ENCODE measurements at regions not wholly inside any gene's neighbourhood (a gene's known extent, or its start where the extent isn't known, plus 50 kb on each side); places are given as distances from the start of the nearest gene placed in this dataset.

GRCh38 chr11:92826136-92826535, 143.3 kb upstream of the MTNR1B start:
- in situ Hi-C loops (cut with MboI; ENCODE audit: low pct_unique_long_range_greater_than_20kb, low sequenced_read_pairs), result no loop called here
- DNase-seq, result no peak

DNA sequence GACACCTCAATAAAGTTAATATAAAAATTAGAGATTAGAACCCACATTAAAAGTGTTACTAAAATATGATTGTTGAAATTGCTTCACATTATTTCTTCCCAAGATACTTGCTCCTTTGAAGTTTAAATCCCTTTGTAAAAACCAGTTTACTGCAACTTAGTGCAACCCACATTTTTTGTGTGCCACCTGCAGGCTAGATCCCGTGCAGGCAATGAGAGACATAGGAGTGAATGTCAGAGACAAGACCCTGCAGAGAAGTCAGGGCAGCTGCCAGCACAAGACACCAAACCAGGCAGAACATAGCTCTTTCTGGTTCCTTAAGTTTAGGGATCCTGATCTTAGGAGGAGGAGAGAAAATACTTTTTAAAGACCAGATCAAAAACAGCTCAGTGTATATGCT, 142.8 kb upstream of the MTNR1B start:
- in situ Hi-C loops (cut with MboI; ENCODE audit: low pct_unique_long_range_greater_than_20kb, low sequenced_read_pairs), result no loop called here
- DNase-seq, result no peak

- no peak for DNase-seq
- in situ Hi-C loops (cut with MboI; ENCODE audit: low pct_unique_long_range_greater_than_20kb, low sequenced_read_pairs), result no loop called here
These were observed 142.3 kb upstream of the MTNR1B start for GRCh38 chr11:92827132-92827531.

DNA sequence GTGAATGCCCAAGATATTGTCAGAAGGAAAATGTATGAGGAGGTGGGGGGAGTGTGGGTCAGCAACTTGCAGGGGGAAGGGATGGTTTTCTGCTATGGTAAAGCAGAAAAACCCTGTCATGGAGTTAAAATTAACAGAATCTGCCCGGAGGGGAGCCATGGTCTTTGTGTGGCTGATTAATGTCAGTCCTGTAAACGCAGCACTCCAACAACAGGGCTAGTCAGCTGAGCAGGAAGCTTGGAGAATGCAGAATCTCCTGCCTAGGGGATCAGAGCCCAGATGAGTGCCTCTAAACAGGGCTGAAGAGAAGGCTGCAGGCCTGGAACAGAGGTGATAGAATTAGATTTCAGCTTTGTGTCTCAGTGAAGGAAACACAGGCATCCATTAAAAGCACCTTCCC, 140.9 kb upstream of the MTNR1B start:
- no peak for DNase-seq
- in situ Hi-C loops (cut with MboI; ENCODE audit: low pct_unique_long_range_greater_than_20kb, low sequenced_read_pairs), result no loop called here

- DNase-seq, result no peak
- in situ Hi-C loops (cut with MboI; ENCODE audit: low pct_unique_long_range_greater_than_20kb, low sequenced_read_pairs), result no loop called here
These were observed 140.3 kb upstream of the MTNR1B start for GRCh38 chr11:92829121-92829520.

DNA sequence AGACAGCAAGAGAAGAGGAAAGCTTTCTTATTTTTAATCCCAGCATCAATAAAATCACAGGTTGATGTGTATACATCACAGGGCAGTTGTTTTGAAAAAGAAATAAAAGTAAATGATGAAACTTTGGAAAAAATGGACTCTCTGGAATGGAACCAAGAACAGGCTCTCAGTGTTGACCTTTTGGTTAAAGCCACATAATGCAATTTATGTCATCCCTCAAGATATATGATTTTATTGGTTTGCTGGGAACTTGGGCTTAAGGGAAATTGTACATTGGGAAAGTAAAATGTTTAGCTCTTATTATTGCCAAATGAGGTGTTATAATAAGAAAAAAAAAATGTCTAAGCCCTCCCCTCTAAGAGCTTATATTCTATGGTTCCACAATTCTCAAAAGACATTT, 139.8 kb upstream of the MTNR1B start:
- no peak for DNase-seq
- in situ Hi-C loops (cut with MboI; ENCODE audit: low pct_unique_long_range_greater_than_20kb, low sequenced_read_pairs), result no loop called here

- DNase-seq, result no peak
- in situ Hi-C loops (cut with MboI; ENCODE audit: low pct_unique_long_range_greater_than_20kb, low sequenced_read_pairs), result no loop called here
These were observed 138.9 kb upstream of the MTNR1B start for GRCh38 chr11:92830377-92831155.

DNA sequence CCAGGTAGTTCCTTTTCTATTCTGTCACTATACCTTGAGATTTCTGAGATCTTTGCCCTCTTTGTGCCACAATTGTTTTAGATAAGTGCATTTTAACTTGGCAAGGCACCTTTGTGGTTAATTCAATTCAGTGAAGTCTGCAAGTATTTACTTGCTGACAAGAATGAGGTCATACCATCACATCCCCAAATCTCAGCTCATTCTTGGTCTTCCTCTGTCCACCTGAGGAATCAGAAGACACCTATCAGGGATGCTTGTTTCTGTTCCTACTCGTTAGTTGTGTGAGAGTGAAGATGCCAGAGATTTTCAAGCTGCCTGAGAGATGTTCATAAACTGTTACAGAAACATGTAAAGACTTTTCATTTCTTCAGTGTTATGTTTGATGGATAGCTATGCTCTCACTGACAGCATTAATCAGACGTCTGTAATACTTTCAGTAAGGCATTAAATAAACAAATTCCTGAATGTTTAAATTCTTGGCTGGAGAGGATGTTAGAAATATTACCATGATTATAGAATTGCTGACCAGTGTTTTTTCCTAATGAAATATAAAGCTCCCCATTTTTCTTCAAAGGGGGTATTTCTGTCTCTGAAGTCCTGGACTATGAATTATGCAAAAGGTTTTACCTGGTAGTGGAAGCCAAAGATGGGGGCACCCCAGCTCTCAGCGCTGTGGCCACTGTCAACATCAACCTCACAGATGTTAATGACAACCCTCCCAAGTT, 135.0 kb upstream of the MTNR1B start:
- DNase-seq, result no peak
- in situ Hi-C loops (cut with MboI; ENCODE audit: low pct_unique_long_range_greater_than_20kb, low sequenced_read_pairs), result no loop called here

DNA sequence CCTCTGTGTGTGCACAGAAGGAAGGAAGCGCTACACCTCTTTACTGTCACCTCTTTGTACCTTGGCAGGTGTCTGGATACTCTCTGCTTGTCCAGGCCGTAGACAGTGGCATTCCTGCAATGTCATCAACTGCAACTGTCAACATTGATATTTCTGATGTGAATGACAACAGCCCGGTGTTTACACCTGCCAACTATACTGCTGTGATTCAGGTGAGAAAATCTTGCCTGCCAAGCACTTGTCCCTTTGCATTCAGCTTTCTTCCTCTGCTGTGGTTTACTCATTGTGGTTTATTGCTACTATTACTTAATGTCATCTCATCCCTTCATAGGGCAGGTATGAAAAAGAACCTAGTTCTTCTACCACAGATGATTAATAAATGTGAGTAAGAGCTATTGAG, 131.9 kb upstream of the MTNR1B start:
- in situ Hi-C loops (cut with MboI; ENCODE audit: low pct_unique_long_range_greater_than_20kb, low sequenced_read_pairs), result no loop called here
- no peak for DNase-seq

DNA sequence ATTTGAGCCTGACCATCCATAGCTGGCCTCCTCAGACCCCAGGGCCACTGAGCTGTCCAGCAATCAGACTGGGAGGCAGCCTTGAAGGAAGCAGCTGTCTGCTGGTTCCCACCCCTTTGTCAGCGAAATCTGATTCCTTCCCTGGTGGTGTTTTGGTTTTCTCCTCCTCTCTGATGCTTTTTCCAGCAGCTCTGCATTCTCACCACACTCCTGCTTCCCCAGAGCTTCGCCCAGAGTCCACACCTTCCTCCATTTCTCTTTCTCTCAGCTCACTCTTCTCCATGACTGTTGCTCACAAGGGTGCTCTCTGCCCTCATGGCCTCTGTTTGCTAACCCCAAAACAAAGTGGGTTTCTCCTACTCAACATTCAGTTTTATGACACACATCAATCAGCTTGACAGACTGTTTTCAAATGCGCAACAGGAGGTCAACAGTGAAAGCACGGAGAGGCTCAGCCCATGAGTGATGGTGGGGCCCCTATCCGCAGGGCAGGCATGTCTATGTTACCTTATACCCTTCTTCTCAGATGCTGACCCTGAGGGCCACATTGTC, 130.6 kb upstream of the MTNR1B start:
- no peak for DNase-seq
- in situ Hi-C loops (cut with MboI; ENCODE audit: low pct_unique_long_range_greater_than_20kb, low sequenced_read_pairs), result no loop called here

DNA sequence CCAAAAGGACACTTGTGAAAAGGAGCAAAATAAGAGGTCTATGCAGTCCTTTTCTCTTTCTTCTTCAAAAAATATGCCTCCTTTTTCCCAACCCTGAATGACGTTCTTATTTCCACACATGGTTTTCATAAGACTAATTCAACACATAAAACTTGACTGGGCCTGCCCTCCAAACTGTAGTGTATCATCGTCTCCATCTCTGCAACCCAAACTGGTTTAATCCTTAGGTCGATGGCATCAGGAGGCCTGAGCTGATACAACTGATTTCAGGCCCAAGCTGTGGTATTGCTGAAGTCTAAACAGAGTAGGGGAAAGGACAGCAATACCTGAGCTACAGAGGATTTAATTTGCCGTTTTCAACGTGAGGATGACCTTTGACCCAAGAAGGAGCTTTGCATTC, 130.0 kb upstream of the MTNR1B start:
- DNase-seq, result no peak
- in situ Hi-C loops (cut with MboI; ENCODE audit: low pct_unique_long_range_greater_than_20kb, low sequenced_read_pairs), result no loop called here

DNA sequence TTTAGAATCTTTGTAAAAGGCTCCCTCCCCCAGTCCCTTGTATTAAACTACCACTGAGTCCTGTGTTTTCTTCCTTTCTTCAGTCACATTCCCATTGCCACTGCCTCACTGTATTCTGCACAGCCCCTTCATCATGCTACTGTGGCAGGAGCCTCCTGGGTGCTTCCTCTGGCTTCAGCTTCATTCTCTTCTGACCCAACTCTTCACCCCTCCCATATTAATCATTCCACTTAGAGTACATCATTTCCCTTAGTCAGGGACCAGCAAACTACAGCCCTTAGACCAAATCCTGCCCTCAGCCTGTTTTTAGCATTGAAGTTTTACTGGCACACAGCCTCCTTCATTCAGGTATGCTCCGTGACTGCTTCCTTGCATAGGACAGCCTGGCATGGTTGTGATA, 127.7 kb upstream of the MTNR1B start:
- in situ Hi-C loops (cut with MboI; ENCODE audit: low pct_unique_long_range_greater_than_20kb, low sequenced_read_pairs), result no loop called here
- no peak for DNase-seq

GRCh38 chr11:92843455-92843854, 126.0 kb upstream of the MTNR1B start:
- DNase-seq, result no peak
- in situ Hi-C loops (cut with MboI; ENCODE audit: low pct_unique_long_range_greater_than_20kb, low sequenced_read_pairs), result no loop called here

GRCh38 chr11:92844197-92844596, 125.3 kb upstream of the MTNR1B start:
- in situ Hi-C loops (cut with MboI; ENCODE audit: low pct_unique_long_range_greater_than_20kb, low sequenced_read_pairs), result no loop called here
- DNase-seq, result no peak

DNA sequence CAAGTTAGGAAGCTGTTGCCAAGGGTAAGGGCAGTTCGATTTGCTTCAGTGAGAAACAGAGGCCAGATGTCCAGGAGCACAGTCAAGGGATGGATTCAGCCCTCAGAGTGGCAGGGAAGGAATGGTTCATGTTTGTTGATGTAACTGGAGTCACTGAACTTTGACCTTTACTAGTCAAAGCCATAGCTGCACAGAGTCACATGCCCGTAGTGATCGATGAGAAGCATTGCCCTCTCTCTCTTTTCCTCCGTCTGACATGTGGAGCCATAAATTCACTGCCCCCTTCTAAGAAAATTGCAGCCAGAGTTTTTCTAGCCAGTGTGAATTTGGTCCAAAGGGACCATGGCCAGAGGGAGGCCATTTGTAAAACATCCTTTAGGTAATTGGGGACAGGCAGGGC, 124.1 kb upstream of the MTNR1B start:
- in situ Hi-C loops (cut with MboI; ENCODE audit: low pct_unique_long_range_greater_than_20kb, low sequenced_read_pairs), result no loop called here
- DNase-seq, result no peak

DNA sequence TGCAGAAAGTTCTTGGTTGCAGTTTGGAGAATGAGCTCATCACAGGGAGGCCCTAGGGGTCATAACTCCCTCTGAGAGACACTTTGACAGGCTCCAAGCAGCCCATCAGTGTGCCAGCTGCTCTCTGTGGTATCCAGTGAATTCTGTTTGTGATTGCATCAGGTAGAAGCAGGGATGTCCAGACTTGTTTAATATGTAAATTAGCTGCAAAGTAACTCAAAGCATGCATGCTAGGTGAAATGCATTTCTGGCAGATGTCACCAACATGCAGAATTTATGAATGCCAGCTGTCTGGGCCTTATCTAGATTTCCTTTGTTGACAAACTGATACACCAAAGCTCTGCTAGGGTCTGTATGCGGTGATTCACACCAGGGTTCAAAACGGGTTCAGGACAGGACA, 123.6 kb upstream of the MTNR1B start:
- in situ Hi-C loops (cut with MboI; ENCODE audit: low pct_unique_long_range_greater_than_20kb, low sequenced_read_pairs), result no loop called here
- DNase-seq, result no peak

- no peak for DNase-seq
- in situ Hi-C loops (cut with MboI; ENCODE audit: low pct_unique_long_range_greater_than_20kb, low sequenced_read_pairs), result no loop called here
These were observed 122.8 kb upstream of the MTNR1B start for GRCh38 chr11:92846491-92847125.

GRCh38 chr11:92848578-92848977, 120.9 kb upstream of the MTNR1B start:
- DNase-seq, result no peak
- in situ Hi-C loops (cut with MboI; ENCODE audit: low pct_unique_long_range_greater_than_20kb, low sequenced_read_pairs), result no loop called here

GRCh38 chr11:92850296-92850826, 119.1 kb upstream of the MTNR1B start:
- no peak for DNase-seq
- in situ Hi-C loops (cut with MboI; ENCODE audit: low pct_unique_long_range_greater_than_20kb, low sequenced_read_pairs), result no loop called here

- DNase-seq, result no peak
- in situ Hi-C loops (cut with MboI; ENCODE audit: low pct_unique_long_range_greater_than_20kb, low sequenced_read_pairs), result no loop called here
These were observed 117.2 kb upstream of the MTNR1B start for GRCh38 chr11:92852229-92852628.

Data from KBM-7 (cell line).